ENCODE measurements at regions not wholly inside any gene's neighbourhood (a gene's known extent, or its start where the extent isn't known, plus 50 kb on each side); places are given as distances from the start of the nearest gene placed in this dataset.

GRCh38 chr6:48206091-48206490 lies 95.1 kb upstream of the PTCHD4 start:
- Histone ChIP-seq H3K4me1 (ENCODE audit: control insufficient read depth, extremely low read depth, insufficient read depth, low read length) (no peaks in the 10 kb centered on the region), H4K20me1 (ENCODE audit: control insufficient read depth, extremely low read depth, insufficient read depth, low read length) (no peaks in the 10 kb centered on the region), H3K9ac (ENCODE audit: control insufficient read depth, extremely low read depth, insufficient read depth, low read length) (no peak overlapping the region), H3K27me3 (ENCODE audit: control insufficient read depth, extremely low read depth, insufficient read depth, low read length) (no peaks in the 10 kb centered on the region), H3K27ac (ENCODE audit: control insufficient read depth, insufficient read depth, low read length) (no peak overlapping the region), H3K36me3 (ENCODE audit: control insufficient read depth in 2 of 2, extremely low read depth in 1 of 2, insufficient read depth in 2 of 2, low read length in 2 of 2) (no peaks in the 10 kb centered on the region), H3K4me3 (ENCODE audit: control insufficient read depth in 2 of 3, extremely low read depth in 1 of 3, insufficient read depth in 2 of 3, low read depth in 1 of 3, low read length in 3 of 3) (no peak overlapping the region), H3K9me3 (ENCODE audit: control insufficient read depth, low read depth, low read length) (no peaks in the 10 kb centered on the region), H2AFZ (ENCODE audit: control insufficient read depth, low read length) (no peak overlapping the region), H3K9me1 (ENCODE audit: control insufficient read depth, extremely low read depth, insufficient read depth, low read length) (no peaks in the 10 kb centered on the region), H3K4me2 (ENCODE audit: control insufficient read depth, extremely low read depth, insufficient read depth, low read depth, low read length) (no peak overlapping the region), H3K79me2 (ENCODE audit: control insufficient read depth, insufficient read depth, low read length) (no peaks in the 10 kb centered on the region)
- DNase-seq (ENCODE audit: low read depth, low spot score) (no peak), FAIRE-seq (no peak)
- dilution Hi-C loops (cut with MboI; ENCODE audit: extremely low pct_ligation_motif_present, low sequenced_read_pairs), result no loop called here
- TF ChIP-seq CTCF (optimal IDR thresholded peaks at IDR 0.05 in 1 of 3, IDR thresholded peaks at IDR 0.05 in 1 of 3, conservative IDR thresholded peaks at IDR 0.05 in 1 of 3; ENCODE audit: extremely low read depth in 1 of 3, insufficient read depth in 2 of 3, low read length in 3 of 3), result no peak
- TF ChIP-seq EZH2 (IDR thresholded peaks at IDR 0.05; ENCODE audit: low read length), result no peak

DNA sequence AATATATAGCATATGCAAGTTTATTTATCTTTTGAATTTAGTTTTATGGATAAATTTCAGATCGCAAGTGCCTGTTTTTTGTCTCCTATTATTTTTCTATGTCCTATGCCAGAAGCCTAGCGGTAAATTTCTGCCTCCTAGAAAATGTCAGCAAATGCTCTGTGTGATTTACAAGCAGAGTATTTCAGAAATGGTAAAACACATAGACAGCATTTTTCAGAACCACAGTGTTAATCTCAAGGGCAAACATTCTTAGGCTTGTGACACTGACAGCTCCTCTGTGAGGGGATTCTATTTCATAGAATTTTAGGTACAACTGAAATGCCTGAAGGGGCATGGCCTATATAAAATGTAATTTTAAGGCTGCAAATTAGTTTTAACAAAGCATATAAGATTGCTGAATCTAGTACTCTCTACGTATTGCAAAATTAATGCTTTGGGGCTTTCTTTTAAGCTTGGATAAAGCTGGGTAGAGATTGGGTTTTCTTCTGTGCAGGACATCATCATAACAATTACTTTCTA lies 89.9 kb upstream of the PTCHD4 start:
- Histone ChIP-seq H3K27ac (ENCODE audit: control insufficient read depth, insufficient read depth, low read length) (no peak overlapping the region), H3K27me3 (ENCODE audit: control insufficient read depth, extremely low read depth, insufficient read depth, low read length) (no peaks in the 10 kb centered on the region), H3K9me1 (ENCODE audit: control insufficient read depth, extremely low read depth, insufficient read depth, low read length) (no peaks in the 10 kb centered on the region), H2AFZ (ENCODE audit: control insufficient read depth, low read length) (no peak overlapping the region), H3K4me1 (ENCODE audit: control insufficient read depth, extremely low read depth, insufficient read depth, low read length) (no peaks in the 10 kb centered on the region), H3K4me2 (ENCODE audit: control insufficient read depth, extremely low read depth, insufficient read depth, low read depth, low read length) (no peak overlapping the region), H3K79me2 (ENCODE audit: control insufficient read depth, insufficient read depth, low read length) (no peaks in the 10 kb centered on the region), H3K9ac (ENCODE audit: control insufficient read depth, extremely low read depth, insufficient read depth, low read length) (no peak overlapping the region), H3K36me3 (ENCODE audit: control insufficient read depth in 2 of 2, extremely low read depth in 1 of 2, insufficient read depth in 2 of 2, low read length in 2 of 2) (no peaks in the 10 kb centered on the region), H3K4me3 (ENCODE audit: control insufficient read depth in 2 of 3, extremely low read depth in 1 of 3, insufficient read depth in 2 of 3, low read depth in 1 of 3, low read length in 3 of 3) (no peak overlapping the region), H3K9me3 (ENCODE audit: control insufficient read depth, low read depth, low read length) (no peaks in the 10 kb centered on the region), H4K20me1 (ENCODE audit: control insufficient read depth, extremely low read depth, insufficient read depth, low read length) (no peaks in the 10 kb centered on the region)
- TF ChIP-seq EZH2 (IDR thresholded peaks at IDR 0.05; ENCODE audit: low read length) (no peak), CTCF (optimal IDR thresholded peaks at IDR 0.05 in 1 of 3, IDR thresholded peaks at IDR 0.05 in 1 of 3, conservative IDR thresholded peaks at IDR 0.05 in 1 of 3; ENCODE audit: extremely low read depth in 1 of 3, insufficient read depth in 2 of 3, low read length in 3 of 3) (no peak)
- DNase-seq (ENCODE audit: low read depth, low spot score) (no peak), FAIRE-seq (no peak)
- dilution Hi-C loops (cut with MboI; ENCODE audit: extremely low pct_ligation_motif_present, low sequenced_read_pairs), result no loop called here

All from keratinocyte (primary cell).